A673 (cell line): ENCODE measurements at regions not wholly inside any gene's neighbourhood (a gene's known extent, or its start where the extent isn't known, plus 50 kb on each side); places are given as distances from the start of the nearest gene placed in this dataset.
A peak's percentile ranks its signal among the peaks of the same experiment; 100 is the strongest.

Experiments used
- BruUV-seq: library from RNA; stranded (reverse); fragments of 400-500 nt; replicated peaks from 2 replicates; lab custom pipeline; 2021; lab: Mats Ljungman, UMichigan
- CTCF ChIA-PET: fragments of 300-600 bp; sonication (Branson Sonifier 250); formaldehyde crosslinking; loops from one replicate; lab custom pipeline; 2022; ENCODE audit warnings: antibody characterized with exemption; lab: Charles Lee
- POLR2A ChIA-PET: fragments of 300-600 bp; sonication (Branson Sonifier 250); formaldehyde crosslinking; loops from one replicate; lab custom pipeline; 2022; ENCODE audit warnings: antibody characterized with exemption; ENCODE audit not compliant: low non-redundant PET; lab: Charles Lee
- DNase-seq: peaks from one replicate; pipeline ENCODE4 v3.0.0-alpha.2; 2015; ENCODE audit warnings: low spot score
- H3K27ac ChIP-seq: fragments of 200-600 bp; sonication (generic); 2 replicates; pipeline ENCODE4 v1.5.1; 2016; ENCODE audit warnings: mixed run types, low read depth, mild to moderate bottlenecking, mixed read lengths, antibody characterized with exemption, low read length; ENCODE audit not compliant: poor library complexity, severe bottlenecking
- H3K27me3 ChIP-seq: fragments of 200-600 bp; sonication (generic); replicated peaks from 2 replicates; pipeline ENCODE4 v1.6.1; 2017; ENCODE audit warnings: mixed run types, low read depth, mild to moderate bottlenecking, mixed read lengths, antibody characterized with exemption, low read length; ENCODE audit not compliant: insufficient read depth, poor library complexity
- H3K36me3 ChIP-seq: fragments of 200-600 bp; sonication (generic); 2 replicates; pipeline ENCODE4 v1.6.1; 2016; ENCODE audit warnings: mixed run types, mild to moderate bottlenecking, mixed read lengths, antibody characterized with exemption, low read length; ENCODE audit not compliant: insufficient read depth, poor library complexity, severe bottlenecking
- H3K4me1 ChIP-seq: fragments of 200-600 bp; sonication (generic); 2 replicates; pipeline ENCODE4 v1.6.1; 2017; ENCODE audit warnings: mixed run types, mild to moderate bottlenecking, mixed read lengths, antibody characterized with exemption, low read length; ENCODE audit not compliant: insufficient read depth, poor library complexity, severe bottlenecking
- H3K4me3 ChIP-seq: fragments of 200-600 bp; sonication (generic); 2 replicates; pipeline ENCODE4 v1.5.1; 2016; ENCODE audit warnings: low read depth, mixed run types, mild to moderate bottlenecking, mixed read lengths, low read length; ENCODE audit not compliant: poor library complexity, severe bottlenecking
- H3K9me3 ChIP-seq: fragments of 200-600 bp; sonication (generic); 2 replicates; pipeline ENCODE4 v1.6.1; 2016; ENCODE audit warnings: mixed run types, low read depth, mild to moderate bottlenecking, mixed read lengths, antibody characterized with exemption, low read length; ENCODE audit not compliant: poor library complexity, severe bottlenecking
- EZH2 ChIP-seq: fragments of 200-600 bp; sonication (generic); IDR thresholded peaks from 2 replicates; pipeline ENCODE4 v1.6.1; 2017; ENCODE audit warnings: borderline replicate concordance, low read depth, mild to moderate bottlenecking, mixed read lengths, antibody characterized with exemption, low read length; ENCODE audit not compliant: poor library complexity, severe bottlenecking
- intact Hi-C: fragments of 100-400 bp; cut with micrococcal nuclease; formaldehyde crosslinking; loops from one replicate; pipeline ENCODE4 v1.10.0; 2022; ENCODE audit not compliant: unreplicated experiment
- TF ChIP-seq, protein P1 (sequence below): fragments of 300-800, 200-600 bp; sonication (generic); conservative IDR thresholded peaks from 2 replicates; pipeline ENCODE4 v1.5.1; 2017; ENCODE audit warnings: low read depth, mild to moderate bottlenecking, antibody characterized with exemption, low read length, moderate library complexity, mixed read lengths

DNA sequence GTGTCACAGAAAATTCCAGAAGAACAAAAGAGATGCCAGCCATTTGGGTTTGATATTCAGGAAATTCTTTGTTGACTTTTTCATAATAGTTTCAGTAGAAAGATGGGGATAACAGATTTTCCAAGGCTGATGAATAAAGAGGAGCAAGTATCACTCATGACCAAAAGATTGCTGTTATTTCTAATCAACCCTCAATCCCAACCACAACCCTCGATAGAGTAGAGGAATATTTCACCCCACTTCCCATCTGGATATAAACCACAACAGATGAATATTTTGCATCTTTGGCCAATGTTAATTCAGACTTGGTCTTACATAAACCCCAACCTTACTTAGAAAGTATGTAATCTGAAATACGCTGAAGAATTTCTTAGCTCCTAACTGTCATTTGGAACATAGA lies 232.4 kb downstream of the SEC16B start:
- Histone ChIP-seq H3K9me3 (no peaks in the 10 kb centered on the region), H3K27ac (no peak overlapping the region), H3K36me3 (no peaks in the 10 kb centered on the region), H3K4me3 (no peak overlapping the region), H3K4me1 (peaks cover 15% of the 10 kb centered on the region), H3K27me3 (no peaks in the 10 kb centered on the region)
- ChIA-PET CTCF (no interaction called here), POLR2A (no interaction called here)
- intact Hi-C loops: no loop called here
- no peak for DNase-seq
- no peak for TF ChIP-seq EZH2
- TF ChIP-seq, protein P1, sequence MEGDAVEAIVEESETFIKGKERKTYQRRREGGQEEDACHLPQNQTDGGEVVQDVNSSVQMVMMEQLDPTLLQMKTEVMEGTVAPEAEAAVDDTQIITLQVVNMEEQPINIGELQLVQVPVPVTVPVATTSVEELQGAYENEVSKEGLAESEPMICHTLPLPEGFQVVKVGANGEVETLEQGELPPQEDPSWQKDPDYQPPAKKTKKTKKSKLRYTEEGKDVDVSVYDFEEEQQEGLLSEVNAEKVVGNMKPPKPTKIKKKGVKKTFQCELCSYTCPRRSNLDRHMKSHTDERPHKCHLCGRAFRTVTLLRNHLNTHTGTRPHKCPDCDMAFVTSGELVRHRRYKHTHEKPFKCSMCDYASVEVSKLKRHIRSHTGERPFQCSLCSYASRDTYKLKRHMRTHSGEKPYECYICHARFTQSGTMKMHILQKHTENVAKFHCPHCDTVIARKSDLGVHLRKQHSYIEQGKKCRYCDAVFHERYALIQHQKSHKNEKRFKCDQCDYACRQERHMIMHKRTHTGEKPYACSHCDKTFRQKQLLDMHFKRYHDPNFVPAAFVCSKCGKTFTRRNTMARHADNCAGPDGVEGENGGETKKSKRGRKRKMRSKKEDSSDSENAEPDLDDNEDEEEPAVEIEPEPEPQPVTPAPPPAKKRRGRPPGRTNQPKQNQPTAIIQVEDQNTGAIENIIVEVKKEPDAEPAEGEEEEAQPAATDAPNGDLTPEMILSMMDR: no peak
- BruUV-seq: no TSS peak

DNA sequence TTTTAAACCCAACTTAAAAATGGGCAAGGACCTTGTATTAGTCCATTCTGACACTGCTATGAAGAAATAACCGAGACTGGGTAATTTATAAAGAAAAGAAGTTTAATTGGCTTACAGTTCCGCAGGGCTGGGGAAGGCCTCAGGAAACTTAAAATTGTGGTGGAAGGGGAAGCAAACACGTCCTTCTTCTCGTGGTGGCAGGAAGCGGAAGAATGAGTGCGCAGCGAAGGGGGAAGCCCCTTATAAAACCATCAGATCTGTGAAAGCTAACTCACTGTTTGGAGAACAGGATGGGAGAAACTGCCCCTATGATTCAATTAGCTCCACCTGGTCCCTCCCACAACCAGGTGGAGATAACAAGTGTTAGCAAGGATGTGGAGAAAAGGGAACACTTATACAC lies 237.7 kb downstream of the SEC16B start:
- no TSS peak for BruUV-seq
- intact Hi-C loops: loop anchor here (1.0 kb wide), 1 partner anchor 48 kb away; no protein-coding TSS in a partner anchor
- Histone ChIP-seq H3K4me1 (peaks cover 49% of the 10 kb centered on the region), H3K36me3 (no peaks in the 10 kb centered on the region), H3K27ac (peak overlapping the region; percentile 97), H3K9me3 (peaks cover 4% of the 10 kb centered on the region), H3K4me3 (peak overlapping the region; percentile 50), H3K27me3 (no peaks in the 10 kb centered on the region)
- ChIA-PET POLR2A (no interaction called here), CTCF (no interaction called here)
- peak; percentile 83 for DNase-seq
- TF ChIP-seq EZH2: no peak
- TF ChIP-seq, protein P1: no peak

DNA sequence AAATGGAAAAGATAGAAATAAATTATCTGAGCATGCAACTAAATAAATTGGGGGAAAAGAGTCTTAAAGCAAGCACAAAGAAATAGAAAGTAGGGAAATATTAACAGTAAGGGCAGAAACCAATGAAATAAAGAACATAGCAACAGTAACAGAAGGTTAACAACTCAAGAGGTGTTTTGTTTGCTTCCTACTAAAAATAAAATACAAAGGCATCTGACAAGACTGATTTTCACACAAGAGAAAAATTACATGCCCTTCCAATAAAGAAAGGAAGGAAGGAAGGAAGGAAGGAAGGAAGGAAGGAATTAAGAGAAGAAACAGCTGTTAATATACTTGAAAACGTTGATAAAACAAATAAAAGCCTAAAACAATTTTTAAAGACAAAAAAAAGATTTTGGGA lies 240.2 kb downstream of the SEC16B start:
- ChIA-PET POLR2A (interaction anchor here (1.1 kb wide), 1 partner anchor 559 kb away, joined by 4 read pairs; the partner anchor contains the start of gene BRINP2), CTCF (interaction anchor here (0.5 to 0.6 kb wide), 2 partner anchors 220 to 548 kb away, joined by 3 read pairs; no protein-coding TSS in a partner anchor)
- peak; percentile 95 for DNase-seq
- H3K36me3 ChIP-seq: peaks cover 10% of the 10 kb centered on the region
- no TSS peak for BruUV-seq
- peaks cover 49% of the 10 kb centered on the region for H3K4me1 ChIP-seq
- H3K27ac ChIP-seq: peak overlapping the region; percentile 97
- H3K4me3 ChIP-seq: peak overlapping the region; percentile 50
- H3K27me3 ChIP-seq: no peaks in the 10 kb centered on the region
- TF ChIP-seq EZH2: no peak
- TF ChIP-seq, protein P1: no peak
- intact Hi-C loops: loop anchor here (1.0 to 2.0 kb wide), 3 partner anchors 168 to 831 kb away; no protein-coding TSS in a partner anchor
- H3K9me3 ChIP-seq: peaks cover 26% of the 10 kb centered on the region
